GM21515 (cell line): ENCODE measurements at regions not wholly inside any gene's neighbourhood (a gene's known extent, or its start where the extent isn't known, plus 50 kb on each side); places are given as distances from the start of the nearest gene placed in this dataset.
A peak's percentile ranks its signal among the peaks of the same experiment; 100 is the strongest.

ENCODE experiments used
- ATAC-seq: cut with Tn5 transposase; IDR thresholded peaks from one replicate; pipeline ENCODE4 v1.9.1; 2021; ENCODE audit not compliant: unreplicated experiment

GRCh38 chr1:193366764-193367507 is 180.5 kb upstream of the B3GALT2 start:
- no peak for ATAC-seq

GRCh38 chr1:193365966-193366365 is 179.6 kb upstream of the B3GALT2 start:
- ATAC-seq = no peak

GRCh38 chr1:193359631-193360030 is 173.2 kb upstream of the B3GALT2 start:
- no peak for ATAC-seq

GRCh38 chr1:193358419-193358818 is 172.0 kb upstream of the B3GALT2 start:
- no peak for ATAC-seq

GRCh38 chr1:193356249-193356648 is 169.8 kb upstream of the B3GALT2 start:
- no peak for ATAC-seq

- ATAC-seq = no peak
Measured at GRCh38 chr1:193355626-193356025, 169.2 kb upstream of the B3GALT2 start.

- ATAC-seq = no peak
Measured at GRCh38 chr1:193355178-193355577, 168.8 kb upstream of the B3GALT2 start.

GRCh38 chr1:193348769-193349535 is 162.5 kb upstream of the B3GALT2 start:
- no peak for ATAC-seq

- ATAC-seq = no peak
Measured at GRCh38 chr1:193348091-193348768, 161.8 kb upstream of the B3GALT2 start.

GRCh38 chr1:193346085-193346484 is 159.7 kb upstream of the B3GALT2 start:
- no peak for ATAC-seq

- ATAC-seq = no peak
Measured at GRCh38 chr1:193342811-193343210, 156.4 kb upstream of the B3GALT2 start.

- no peak for ATAC-seq
Measured at GRCh38 chr1:193340331-193340730, 153.9 kb upstream of the B3GALT2 start.

- no peak for ATAC-seq
Measured at GRCh38 chr1:193339401-193339800, 153.0 kb upstream of the B3GALT2 start.

- ATAC-seq = peak; percentile 68
Measured at GRCh38 chr1:193338194-193338593, 151.8 kb upstream of the B3GALT2 start.

GRCh38 chr1:193335806-193336428 is 149.5 kb upstream of the B3GALT2 start:
- ATAC-seq = no peak

GRCh38 chr1:193333166-193333565 is 146.8 kb upstream of the B3GALT2 start:
- no peak for ATAC-seq

- ATAC-seq = no peak
Measured at GRCh38 chr1:193326296-193326695, 139.9 kb upstream of the B3GALT2 start.

- no peak for ATAC-seq
Measured at GRCh38 chr1:193325771-193326170, 139.4 kb upstream of the B3GALT2 start.

GRCh38 chr1:193325042-193325441 is 138.6 kb upstream of the B3GALT2 start:
- ATAC-seq = no peak

GRCh38 chr1:193322211-193322610 is 135.8 kb upstream of the B3GALT2 start:
- no peak for ATAC-seq

- no peak for ATAC-seq
Measured at GRCh38 chr1:193321242-193321840, 134.9 kb upstream of the B3GALT2 start.
